GM12873 (cell line): ENCODE measurements at regions not wholly inside any gene's neighbourhood (a gene's known extent, or its start where the extent isn't known, plus 50 kb on each side); places are given as distances from the start of the nearest gene placed in this dataset.

Experiments used
- TF ChIP-seq, protein P1 (sequence below): IDR thresholded peaks from 2 replicates; pipeline ENCODE4 v1.5.1; 2012; ENCODE audit warnings: low read depth, mild to moderate bottlenecking, moderate library complexity, low read length, control low read depth; ENCODE audit not compliant: insufficient read depth; ENCODE audit errors: missing control alignments

DNA sequence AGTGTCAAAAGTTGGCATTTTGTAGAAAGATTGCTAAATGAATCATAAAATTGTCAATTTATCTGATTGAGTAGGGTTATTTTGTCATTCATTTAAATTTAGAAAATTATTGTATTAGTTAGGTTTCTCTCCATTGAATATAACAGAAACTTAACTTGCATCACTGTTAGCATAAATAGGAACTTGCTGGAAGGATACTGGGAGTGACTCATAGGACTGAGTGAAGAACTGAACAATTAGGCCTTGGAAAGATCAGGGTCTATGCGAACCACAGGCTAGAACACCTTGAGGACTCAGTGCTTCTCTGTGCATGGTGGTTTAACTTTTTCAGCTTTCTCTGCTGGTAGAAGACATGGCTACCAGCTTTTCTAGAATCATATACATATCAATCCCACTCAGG, 67.7 kb upstream of the IFNGR1 start:
- TF ChIP-seq, protein P1, sequence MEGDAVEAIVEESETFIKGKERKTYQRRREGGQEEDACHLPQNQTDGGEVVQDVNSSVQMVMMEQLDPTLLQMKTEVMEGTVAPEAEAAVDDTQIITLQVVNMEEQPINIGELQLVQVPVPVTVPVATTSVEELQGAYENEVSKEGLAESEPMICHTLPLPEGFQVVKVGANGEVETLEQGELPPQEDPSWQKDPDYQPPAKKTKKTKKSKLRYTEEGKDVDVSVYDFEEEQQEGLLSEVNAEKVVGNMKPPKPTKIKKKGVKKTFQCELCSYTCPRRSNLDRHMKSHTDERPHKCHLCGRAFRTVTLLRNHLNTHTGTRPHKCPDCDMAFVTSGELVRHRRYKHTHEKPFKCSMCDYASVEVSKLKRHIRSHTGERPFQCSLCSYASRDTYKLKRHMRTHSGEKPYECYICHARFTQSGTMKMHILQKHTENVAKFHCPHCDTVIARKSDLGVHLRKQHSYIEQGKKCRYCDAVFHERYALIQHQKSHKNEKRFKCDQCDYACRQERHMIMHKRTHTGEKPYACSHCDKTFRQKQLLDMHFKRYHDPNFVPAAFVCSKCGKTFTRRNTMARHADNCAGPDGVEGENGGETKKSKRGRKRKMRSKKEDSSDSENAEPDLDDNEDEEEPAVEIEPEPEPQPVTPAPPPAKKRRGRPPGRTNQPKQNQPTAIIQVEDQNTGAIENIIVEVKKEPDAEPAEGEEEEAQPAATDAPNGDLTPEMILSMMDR, result no peak

DNA sequence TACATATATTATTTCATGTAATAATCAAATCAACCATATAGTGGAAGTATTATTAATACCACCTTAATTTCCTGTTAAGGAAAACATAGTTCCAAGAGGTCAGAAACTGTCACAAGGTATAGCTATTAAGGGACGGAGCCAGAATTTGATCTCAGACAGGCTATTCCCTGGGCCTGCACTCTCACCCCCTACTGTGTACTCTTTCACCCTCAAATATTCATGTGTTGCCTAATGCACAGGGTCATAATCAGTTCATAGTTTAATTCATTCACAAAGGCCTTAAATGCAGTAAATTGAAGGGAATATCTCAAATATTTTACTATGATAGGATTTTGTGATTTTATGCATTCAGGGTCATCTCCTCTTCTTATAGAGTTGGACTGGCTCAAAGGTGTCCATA, 67.2 kb upstream of the IFNGR1 start:
- TF ChIP-seq, protein P1, result no peak

DNA sequence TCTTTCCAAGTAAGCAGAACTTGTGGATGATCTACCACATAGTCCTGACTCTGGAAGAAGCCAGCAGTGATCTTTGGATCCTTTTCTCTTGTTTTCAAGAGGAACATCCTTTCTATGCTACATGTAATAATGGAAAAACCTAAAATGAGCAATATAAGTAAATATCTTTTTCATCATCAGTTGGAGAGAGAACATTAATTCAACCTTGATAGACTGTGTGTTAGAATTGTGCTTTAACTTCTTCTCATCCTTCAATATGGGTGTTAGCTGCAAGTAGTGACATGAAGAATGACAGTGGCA, 65.6 kb upstream of the IFNGR1 start:
- TF ChIP-seq, protein P1, result no peak

DNA sequence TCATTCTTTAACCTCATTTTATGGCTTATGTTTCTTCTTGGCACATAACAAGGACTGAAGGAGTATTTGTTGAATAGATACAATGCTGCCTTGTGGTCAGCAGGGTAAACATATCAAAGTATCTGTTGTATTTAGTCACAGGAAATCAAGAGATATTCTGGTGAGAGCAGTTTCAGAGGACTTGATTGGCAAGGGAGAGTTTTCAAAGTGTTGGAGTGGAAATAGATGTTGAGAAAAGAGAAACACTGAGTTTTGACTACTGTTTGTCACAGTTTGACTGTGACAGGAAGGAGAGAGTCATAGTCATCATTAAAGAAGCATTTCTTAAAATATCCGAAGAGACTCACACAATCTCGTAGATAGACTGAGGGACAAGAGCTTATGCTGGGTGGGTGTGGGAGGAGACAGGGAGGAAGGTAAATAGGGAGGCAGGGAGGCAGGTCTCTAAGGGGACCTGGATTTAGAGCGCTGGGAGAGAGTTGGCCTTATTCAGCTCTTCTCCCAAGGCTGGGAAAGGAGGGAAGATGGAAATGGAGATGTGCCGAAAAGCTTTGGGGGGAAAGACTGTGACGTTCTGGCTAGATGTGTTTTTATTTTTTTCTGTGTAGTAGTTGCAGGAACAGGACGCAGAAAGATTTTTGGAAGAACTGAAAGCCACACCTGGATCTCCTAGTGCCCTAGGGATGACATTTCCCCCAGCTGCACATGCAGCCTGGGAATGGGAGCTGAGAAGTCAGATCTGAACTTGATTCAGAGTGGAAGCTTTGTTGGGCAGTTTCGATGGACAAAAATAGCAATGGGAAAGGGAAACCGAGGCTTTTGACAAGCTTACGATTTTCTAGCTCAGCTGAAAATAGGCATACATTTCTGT, 65.0 kb upstream of the IFNGR1 start:
- TF ChIP-seq, protein P1, result no peak

DNA sequence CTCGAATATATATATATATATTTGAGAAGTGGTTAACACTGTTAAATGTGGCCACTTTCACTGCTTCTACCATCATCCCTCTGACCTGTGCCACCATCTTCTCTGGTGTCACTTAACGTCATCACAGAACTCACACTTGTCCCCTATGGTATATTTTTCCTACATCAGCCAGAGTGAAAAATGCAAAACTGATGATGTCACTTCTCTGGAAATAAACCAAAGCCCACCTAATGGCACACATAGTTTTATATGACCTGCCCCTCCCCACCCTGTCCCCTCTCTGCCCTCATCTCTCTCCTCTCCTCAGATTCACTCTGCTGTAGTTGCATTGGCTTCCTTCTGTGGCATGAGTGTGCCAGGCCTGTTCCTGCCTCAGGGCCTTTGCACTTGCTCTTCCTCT, 63.9 kb upstream of the IFNGR1 start:
- TF ChIP-seq, protein P1, result no peak

DNA sequence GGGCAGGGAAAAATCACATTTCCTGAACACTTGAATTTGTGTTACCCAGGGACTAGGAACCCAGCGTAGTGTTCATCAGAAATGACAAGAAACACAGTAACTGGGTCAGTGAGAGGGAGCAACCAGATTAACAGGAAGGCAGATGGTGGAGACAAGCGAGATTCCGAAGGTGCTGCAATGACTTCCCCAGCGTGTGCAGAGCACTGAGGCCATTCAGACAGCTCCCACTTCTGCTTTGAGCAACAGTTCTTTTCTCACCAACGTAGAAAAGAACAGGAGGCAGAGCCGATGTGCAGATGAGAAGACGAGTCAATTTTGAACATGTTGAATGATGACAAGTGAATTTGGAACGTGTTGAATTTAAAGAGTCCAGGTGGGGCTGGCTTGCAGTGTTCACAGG, 63.1 kb upstream of the IFNGR1 start:
- TF ChIP-seq, protein P1, result no peak

DNA sequence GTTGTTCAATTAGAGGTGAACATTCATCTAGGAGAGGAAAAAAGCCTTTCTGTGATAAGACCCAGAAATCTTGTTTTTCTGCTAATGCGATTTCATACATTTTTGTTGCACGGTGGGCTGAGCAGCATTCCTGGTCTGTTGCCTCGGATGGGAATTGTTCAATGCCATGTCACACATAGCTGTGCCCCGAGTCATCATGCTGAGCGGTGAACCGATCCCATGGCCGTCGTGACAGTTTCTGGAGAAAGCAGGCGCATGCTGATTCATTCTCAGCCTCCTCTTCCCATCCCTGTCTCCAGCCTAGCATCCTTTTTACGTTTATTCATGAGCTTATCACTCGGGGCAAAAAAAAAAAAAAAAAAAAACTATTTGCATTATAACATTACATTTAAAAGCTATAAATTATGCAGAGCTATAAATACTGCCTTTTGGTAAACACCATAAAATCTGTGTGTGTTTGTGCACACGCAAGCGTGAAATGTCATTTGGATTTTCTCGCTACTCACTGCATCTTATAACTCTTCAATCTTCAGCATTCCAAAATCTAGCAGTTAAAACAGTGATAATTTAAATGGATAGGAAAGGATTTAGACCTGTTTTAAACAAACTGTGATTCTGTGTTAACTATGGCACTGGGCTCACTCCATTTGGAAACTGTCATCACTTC, 58.9 kb upstream of the IFNGR1 start:
- TF ChIP-seq, protein P1, result no peak
